GM15510 (cell line): ENCODE measurements at regions not wholly inside any gene's neighbourhood (a gene's known extent, or its start where the extent isn't known, plus 50 kb on each side); places are given as distances from the start of the nearest gene placed in this dataset.

Source experiments
- POLR2A ChIP-seq: IDR thresholded peaks from 3 replicates; pipeline ENCODE4 v1.6.1; 2011; ENCODE audit warnings: borderline replicate concordance; ENCODE audit not compliant: insufficient read length; ENCODE audit errors: extremely low read depth

GRCh38 chrX:63424063-63424462, 72.9 kb upstream of the SPIN4 start:
- TF ChIP-seq POLR2A, result no peak

GRCh38 chrX:63421411-63421810, 70.3 kb upstream of the SPIN4 start:
- TF ChIP-seq POLR2A, result no peak

- no peak for TF ChIP-seq POLR2A
Measured at GRCh38 chrX:63418211-63418610, 67.1 kb upstream of the SPIN4 start.

- no peak for TF ChIP-seq POLR2A
Measured at GRCh38 chrX:63417649-63418048, 66.5 kb upstream of the SPIN4 start.

- TF ChIP-seq POLR2A, result no peak
Measured at GRCh38 chrX:63408050-63408449, 56.9 kb upstream of the SPIN4 start.

- TF ChIP-seq POLR2A, result no peak
Measured at GRCh38 chrX:63404332-63404731, 53.2 kb upstream of the SPIN4 start.

GRCh38 chrX:63402106-63402505, 51.0 kb upstream of the SPIN4 start:
- no peak for TF ChIP-seq POLR2A
